Esophagus squamous epithelium (tissue), 4 donors: ENCODE measurements at regions not wholly inside any gene's neighbourhood (a gene's known extent, or its start where the extent isn't known, plus 50 kb on each side); places are given as distances from the start of the nearest gene placed in this dataset.

Experiments used
- POLR2A ChIP-seq, 4 donors: fragments of 450-650 bp; IDR thresholded peaks; one replicate each; pipeline ENCODE4 v1.6.1; 2017; ENCODE audit warnings: antibody characterized with exemption in 4 of 4, mild to moderate bottlenecking in 4 of 4, moderate library complexity in 3 of 4
- TF ChIP-seq, protein P1 (sequence below), 6 experiments: fragments of 450-650 bp in 4 of 6; fragments of 200-600 bp in 2 of 6; sonication (generic) in 2 of 6; IDR thresholded peaks; one replicate each; pipeline ENCODE4 v1.5.1; 2016 to 2019; ENCODE audit warnings: antibody characterized with exemption in 6 of 6, mild to moderate bottlenecking in 4 of 6, moderate library complexity in 4 of 6

DNA sequence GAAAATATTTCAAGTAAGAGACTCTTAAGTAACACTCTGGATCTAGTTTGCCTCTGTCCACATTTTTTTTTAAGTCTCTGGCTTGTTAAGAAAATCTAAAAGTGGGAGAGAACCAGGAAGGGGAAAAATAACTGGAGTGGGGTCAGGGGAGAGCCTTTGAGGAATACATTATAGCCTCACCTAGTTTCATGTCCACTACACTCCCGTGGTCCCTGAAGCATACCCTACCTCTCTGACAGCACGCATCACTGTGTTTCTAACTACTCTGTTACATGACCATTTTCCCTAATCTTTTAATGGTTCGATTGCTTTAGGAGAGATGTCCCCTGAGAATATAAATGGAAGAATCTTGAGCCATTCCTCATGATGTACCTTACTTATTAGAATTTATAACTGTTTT lies 318.3 kb downstream of the TMEM167A start:
- TF ChIP-seq, protein P1, sequence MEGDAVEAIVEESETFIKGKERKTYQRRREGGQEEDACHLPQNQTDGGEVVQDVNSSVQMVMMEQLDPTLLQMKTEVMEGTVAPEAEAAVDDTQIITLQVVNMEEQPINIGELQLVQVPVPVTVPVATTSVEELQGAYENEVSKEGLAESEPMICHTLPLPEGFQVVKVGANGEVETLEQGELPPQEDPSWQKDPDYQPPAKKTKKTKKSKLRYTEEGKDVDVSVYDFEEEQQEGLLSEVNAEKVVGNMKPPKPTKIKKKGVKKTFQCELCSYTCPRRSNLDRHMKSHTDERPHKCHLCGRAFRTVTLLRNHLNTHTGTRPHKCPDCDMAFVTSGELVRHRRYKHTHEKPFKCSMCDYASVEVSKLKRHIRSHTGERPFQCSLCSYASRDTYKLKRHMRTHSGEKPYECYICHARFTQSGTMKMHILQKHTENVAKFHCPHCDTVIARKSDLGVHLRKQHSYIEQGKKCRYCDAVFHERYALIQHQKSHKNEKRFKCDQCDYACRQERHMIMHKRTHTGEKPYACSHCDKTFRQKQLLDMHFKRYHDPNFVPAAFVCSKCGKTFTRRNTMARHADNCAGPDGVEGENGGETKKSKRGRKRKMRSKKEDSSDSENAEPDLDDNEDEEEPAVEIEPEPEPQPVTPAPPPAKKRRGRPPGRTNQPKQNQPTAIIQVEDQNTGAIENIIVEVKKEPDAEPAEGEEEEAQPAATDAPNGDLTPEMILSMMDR (IDR thresholded peaks at IDR 0.05) = no peak
- TF ChIP-seq POLR2A (IDR thresholded peaks at IDR 0.05) = no peak
